ENCODE measurements at regions not wholly inside any gene's neighbourhood (a gene's known extent, or its start where the extent isn't known, plus 50 kb on each side); places are given as distances from the start of the nearest gene placed in this dataset.

- no peak for DNase-seq
These were observed 221.2 kb upstream of the ANKRD55 start for GRCh38 chr5:56454219-56454862.

DNA sequence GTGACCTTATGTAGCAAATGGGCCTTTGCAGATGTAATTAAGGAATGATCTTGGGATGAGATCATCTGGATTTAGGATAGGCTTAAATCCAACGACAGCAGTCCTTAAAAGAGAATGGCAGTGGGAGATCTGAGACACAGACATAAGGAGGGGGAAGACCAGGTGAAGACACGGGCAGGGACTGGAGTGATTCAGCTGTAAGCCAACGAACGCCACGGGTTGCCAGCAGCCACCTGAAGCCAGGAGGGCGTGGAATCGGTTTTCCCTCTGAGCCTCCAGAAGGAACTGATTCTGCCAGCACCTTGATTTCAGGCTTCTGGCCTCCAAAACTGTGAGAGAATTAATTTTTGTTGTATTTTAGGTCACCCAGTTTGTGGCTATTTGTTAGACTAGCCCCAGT, 218.6 kb upstream of the ANKRD55 start:
- DNase-seq: no peak

DNA sequence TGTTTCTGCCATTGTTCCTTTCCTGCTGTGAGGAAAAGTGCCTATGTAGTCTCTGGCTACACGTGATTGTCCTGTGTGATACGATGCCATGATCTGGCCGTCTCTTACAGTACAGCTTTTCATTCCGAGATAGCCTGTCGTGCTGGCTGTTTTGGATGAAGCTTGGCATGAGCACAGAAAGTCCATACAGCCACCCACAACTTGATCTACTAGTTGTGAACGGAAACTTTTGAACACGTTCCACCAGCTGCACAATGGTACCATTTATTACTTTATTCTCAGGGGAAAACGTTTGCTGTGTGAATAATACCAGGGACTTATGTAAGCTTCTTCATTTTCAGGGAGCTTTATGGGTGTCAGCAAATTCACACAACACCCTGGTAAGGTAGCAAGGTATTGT, 217.6 kb upstream of the ANKRD55 start:
- DNase-seq: no peak

GRCh38 chr5:56449071-56449640, 216.0 kb upstream of the ANKRD55 start:
- DNase-seq: no peak

DNA sequence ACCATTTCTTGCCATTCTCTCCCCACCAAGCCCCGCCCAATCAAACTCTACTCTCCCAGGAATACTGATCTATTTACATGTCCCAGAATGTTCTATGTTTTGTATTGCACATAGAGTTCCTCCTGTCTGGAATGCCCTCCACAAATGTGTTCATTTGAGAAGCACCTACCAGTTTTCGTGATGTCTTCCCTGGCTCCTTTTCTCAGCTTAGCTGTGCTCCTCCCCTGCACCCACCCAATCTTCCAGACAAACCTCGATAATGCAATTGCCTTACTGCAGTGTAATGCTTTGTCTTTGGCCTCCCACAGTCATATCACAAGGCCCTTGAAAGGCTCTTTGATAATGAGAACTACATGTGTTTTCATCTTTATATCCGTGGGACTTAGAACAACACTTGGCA, 214.5 kb upstream of the ANKRD55 start:
- no peak for DNase-seq

- no peak for DNase-seq
These were observed 214.1 kb upstream of the ANKRD55 start for GRCh38 chr5:56447232-56447631.

DNA sequence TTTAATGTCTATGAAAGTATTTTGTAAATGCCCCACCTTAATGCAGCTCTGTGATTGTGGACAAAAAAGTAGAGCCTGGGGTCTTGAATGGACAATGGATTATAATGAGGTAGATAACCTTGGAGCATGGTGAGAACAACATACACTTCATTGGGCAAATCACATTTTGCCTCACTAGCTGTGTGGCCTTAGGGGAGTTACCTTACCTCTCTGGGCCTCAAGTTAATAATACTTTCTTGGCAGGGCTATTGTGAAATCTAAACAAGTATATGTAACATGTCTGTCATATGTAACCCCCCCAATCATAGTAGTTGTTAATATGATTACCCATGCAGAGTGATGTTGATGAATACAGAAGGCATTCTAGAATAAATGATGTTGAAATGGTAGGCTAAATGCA, 213.6 kb upstream of the ANKRD55 start:
- no peak for DNase-seq

- no peak for DNase-seq
These were observed 210.7 kb upstream of the ANKRD55 start for GRCh38 chr5:56443826-56444225.

DNA sequence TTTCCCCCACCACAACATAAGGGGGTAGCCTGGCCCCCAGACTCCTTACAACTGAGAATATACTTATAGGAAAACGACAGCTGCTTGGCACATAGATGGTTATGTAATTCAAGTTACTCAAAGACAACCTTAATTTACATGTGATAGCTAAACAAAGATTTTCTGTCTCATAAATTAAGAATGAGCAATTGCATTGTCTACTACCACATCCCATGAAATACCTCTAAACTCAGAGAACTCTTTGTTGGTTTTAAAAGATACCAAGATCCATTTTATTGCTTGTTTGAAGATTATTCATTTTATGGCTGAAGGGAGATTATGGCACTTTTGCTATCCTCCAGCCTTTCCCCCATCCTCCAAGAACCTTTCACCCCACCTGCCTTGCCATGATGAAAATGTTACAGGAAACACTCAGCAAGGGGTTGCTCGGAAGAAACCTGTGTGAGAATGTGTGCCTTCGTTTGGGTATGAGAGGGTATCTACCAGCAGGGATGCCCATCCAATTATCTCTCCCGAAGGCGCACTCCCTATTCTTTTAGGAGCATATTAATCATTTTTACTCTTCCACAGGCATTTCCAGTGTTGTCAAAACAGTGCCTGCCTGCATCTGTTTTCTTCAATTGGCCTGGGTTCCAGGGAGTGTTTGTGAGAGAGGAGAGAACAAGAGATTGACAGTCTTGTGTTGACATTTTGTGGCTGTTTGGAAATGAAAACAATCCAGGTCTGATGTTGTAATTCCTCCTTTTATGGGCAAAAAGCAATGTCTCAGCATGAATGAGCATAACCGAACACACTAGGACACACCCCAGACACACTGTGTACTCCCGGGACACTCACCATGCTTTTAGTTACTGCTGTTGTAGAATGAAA, 208.0 kb upstream of the ANKRD55 start:
- DNase-seq: no peak

GRCh38 chr5:56434986-56435385, 201.9 kb upstream of the ANKRD55 start:
- no peak for DNase-seq

- no peak for DNase-seq
These were observed 200.0 kb upstream of the ANKRD55 start for GRCh38 chr5:56433039-56433617.

- DNase-seq: no peak
These were observed 199.2 kb upstream of the ANKRD55 start for GRCh38 chr5:56432321-56432720.

DNA sequence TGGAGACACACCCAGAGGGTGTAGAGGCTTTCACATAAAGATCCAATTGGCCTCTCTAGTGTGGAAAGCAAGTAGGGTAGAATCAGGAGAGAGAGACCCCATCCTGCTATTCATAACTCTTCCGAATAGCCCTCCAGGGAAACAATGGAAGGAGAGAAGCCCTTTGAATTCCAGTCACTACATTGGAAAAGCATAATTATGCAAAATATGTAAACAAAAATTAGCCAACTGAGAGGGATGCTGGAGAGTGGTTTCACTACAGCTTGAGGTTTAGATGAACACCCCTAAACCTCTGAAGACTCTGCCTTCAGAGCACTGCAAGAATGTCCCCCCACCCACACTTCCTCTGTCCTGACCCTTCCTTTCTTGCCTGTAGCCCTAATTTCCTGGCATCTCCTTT, 197.3 kb upstream of the ANKRD55 start:
- DNase-seq: no peak

DNA sequence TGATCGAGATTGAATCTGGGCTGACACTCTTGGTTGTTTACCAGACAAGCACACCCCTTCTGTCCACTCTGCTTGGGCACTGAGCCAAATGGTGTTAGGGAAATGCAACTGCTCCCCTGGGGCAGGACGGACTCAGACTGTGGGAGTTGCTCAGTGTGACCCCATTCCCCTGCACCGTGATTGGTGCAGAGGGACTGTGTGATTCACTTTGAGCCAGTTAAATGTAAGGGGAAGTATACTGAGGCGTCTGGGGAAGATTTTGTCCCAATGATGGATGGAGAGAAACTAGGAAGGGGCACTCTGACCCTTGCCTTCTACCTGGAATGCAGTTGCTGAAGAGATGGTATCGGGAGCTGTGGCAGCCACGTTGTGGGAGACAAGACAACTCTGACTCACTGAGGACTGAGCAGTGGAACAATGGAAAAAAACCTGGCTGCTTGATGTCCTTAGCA, 196.0 kb upstream of the ANKRD55 start:
- no peak for DNase-seq

DNA sequence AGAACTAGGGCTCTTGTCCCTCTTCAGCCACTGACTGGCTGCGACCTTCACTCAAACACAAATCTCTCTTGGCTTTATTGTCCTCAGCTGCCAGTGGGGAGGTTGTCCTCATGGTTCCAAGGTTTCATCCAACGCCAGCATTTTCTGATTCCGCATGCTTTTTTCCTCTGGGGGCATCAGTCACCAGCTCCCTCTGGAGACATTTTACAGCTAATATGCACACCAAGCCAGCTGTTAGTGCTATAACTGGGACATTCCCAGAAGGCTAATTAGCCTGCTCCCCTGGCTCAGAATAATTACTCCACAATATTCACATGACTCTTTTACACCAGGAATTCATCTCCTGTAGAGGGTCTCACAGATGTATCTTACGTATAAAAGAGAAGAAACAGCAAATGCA, 193.6 kb upstream of the ANKRD55 start:
- no peak for DNase-seq

GRCh38 chr5:56422076-56422762, 189.1 kb upstream of the ANKRD55 start:
- DNase-seq: no peak

- DNase-seq: no peak
These were observed 188.3 kb upstream of the ANKRD55 start for GRCh38 chr5:56421246-56422075.

GRCh38 chr5:56420323-56420722, 187.2 kb upstream of the ANKRD55 start:
- DNase-seq: no peak

GRCh38 chr5:56419667-56420066, 186.5 kb upstream of the ANKRD55 start:
- no peak for DNase-seq

GRCh38 chr5:56415356-56415765, 182.2 kb upstream of the ANKRD55 start:
- no peak for DNase-seq

DNA sequence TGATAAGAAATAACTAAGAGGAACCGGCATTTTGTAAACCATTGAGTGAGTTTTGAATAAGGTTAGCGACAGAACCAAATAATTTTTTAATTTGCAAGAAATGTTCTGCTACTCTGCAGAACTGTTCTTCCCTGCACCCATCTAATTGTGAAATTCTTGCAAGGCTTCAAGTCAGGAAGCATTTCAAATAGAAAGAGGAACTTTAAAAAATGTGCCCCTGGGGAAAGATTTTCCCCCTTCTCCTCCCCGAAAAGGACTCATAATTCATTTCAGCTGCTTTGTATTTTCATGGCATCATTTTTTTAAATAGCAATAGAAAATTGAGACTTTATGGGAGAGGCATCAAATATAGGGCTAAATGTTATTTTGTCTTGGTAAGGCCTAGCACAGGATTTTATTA, 180.9 kb upstream of the ANKRD55 start:
- no peak for DNase-seq

GRCh38 chr5:56413546-56413945, 180.4 kb upstream of the ANKRD55 start:
- no peak for DNase-seq
